ENCODE measurements at regions not wholly inside any gene's neighbourhood (a gene's known extent, or its start where the extent isn't known, plus 50 kb on each side); places are given as distances from the start of the nearest gene placed in this dataset.

DNA sequence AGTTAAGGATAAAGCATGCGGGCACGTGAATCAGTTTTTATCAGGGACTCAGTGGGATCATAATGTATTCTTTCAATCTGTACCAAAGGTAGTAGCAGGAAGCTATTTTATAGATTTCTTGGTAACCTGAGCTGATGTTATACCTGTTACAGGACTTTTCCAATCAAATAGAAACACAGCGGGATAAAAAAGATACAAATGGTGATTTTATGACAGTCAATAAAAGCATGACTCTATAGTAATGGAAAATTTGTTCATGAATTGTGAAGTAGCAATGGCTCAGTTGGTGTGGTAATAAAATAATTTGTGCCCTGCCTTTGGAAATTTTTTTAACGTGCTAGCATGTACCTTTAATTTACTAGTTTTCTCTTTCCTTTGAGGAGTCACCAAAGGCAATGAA is 300.7 kb upstream of the CELF2 start:
- Histone ChIP-seq H4K8ac (ENCODE audit: low read depth, low read length) (no peak overlapping the region), H3K27ac (ENCODE audit: low read depth, low read length) (no peak overlapping the region), H3K14ac (ENCODE audit: low read length) (no peak overlapping the region), H2BK120ac (ENCODE audit: insufficient read depth, low read length, poor library complexity) (no peak overlapping the region), H3K23ac (ENCODE audit: low read length) (no peak overlapping the region), H4K12ac (ENCODE audit: low read depth, low read length) (no peak overlapping the region), H3K9ac (ENCODE audit: low read length) (no peak overlapping the region), H3K4me3 (ENCODE audit: low read depth, low read length) (no peak overlapping the region), H3K4me1 (ENCODE audit: control insufficient read depth in 1 of 2, insufficient read depth in 2 of 2, low read length in 2 of 2) (no peaks in the 10 kb centered on the region), H3K36me3 (ENCODE audit: control insufficient read depth in 1 of 2, insufficient read depth in 2 of 2, low read length in 2 of 2) (no peaks in the 10 kb centered on the region), H3K79me1 (ENCODE audit: low read length) (no peaks in the 10 kb centered on the region), H3K18ac (ENCODE audit: low read length) (no peak overlapping the region), H2AFZ (ENCODE audit: insufficient read depth, low read length, poor library complexity) (no peak overlapping the region), H2BK5ac (ENCODE audit: low read depth, low read length, poor library complexity) (no peak overlapping the region), H4K91ac (ENCODE audit: low read depth, low read length) (no peak overlapping the region), H3K27me3 (ENCODE audit: insufficient read depth, low read length) (no peaks in the 10 kb centered on the region), H2BK12ac (ENCODE audit: low read length) (no peak overlapping the region), H3K4ac (ENCODE audit: low read depth, low read length) (no peak overlapping the region), H3K79me2 (ENCODE audit: control insufficient read depth, insufficient read depth, low read length, poor library complexity) (no peaks in the 10 kb centered on the region), H2AK5ac (ENCODE audit: low read length) (no peak overlapping the region), H3K9me3 (ENCODE audit: insufficient read depth, low read depth, low read length) (no peaks in the 10 kb centered on the region), H3K4me2 (ENCODE audit: low read length) (no peak overlapping the region)
- WGBS (ENCODE audit: extremely low coverage, insufficient coverage, insufficient read length): no CpG with 5 or more reads among the region's 4 CpGs
- DNase-seq: no peak

DNA sequence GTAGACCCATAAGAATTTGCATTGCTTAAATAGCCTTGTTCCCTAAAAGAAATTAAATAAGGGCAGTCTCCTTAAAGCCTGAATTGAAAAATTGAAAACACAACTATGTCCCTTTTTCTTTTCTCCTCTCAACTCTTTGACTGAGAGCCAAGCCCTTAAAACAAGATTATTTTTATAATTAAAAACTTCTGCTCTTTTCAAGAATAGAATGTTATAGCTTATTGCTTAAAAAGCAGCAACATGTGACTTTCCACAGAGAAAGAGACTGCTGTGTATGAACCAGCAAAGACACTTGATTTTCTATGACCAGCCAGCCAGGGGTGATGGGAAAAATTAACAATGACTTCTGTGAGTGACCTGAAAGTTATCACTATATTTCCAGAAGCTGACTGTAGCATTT is 295.2 kb upstream of the CELF2 start:
- Histone ChIP-seq H3K23ac (ENCODE audit: low read length) (no peak overlapping the region), H3K27me3 (ENCODE audit: insufficient read depth, low read length) (no peaks in the 10 kb centered on the region), H3K9me3 (ENCODE audit: insufficient read depth, low read depth, low read length) (no peaks in the 10 kb centered on the region)

DNA sequence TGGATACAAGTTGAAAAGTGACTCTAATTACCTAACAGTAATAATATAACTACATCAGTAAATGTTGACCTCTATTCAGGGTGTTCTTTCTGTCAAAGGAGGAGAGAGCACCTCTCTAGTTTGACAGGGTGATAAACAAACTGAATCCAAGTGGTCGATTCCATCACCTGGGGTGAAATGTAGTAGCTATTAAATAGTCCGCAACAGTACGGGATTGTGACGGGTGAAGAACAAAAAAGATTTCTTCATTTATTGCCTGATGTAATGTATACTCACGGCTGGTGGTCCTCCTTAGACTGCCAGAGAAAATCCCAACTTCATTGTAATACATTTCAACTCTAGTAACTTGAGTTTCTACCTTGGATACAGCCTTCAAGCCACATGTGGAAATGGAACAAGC is 292.5 kb upstream of the CELF2 start:
- H2BK120ac ChIP-seq (ENCODE audit: insufficient read depth, low read length, poor library complexity): no peak overlapping the region

More for the DNA sequence above, 295.2 kb upstream of the CELF2 start:
- Histone ChIP-seq H3K4me3 (ENCODE audit: low read depth, low read length) (no peak overlapping the region), H2AFZ (ENCODE audit: insufficient read depth, low read length, poor library complexity) (no peak overlapping the region), H4K8ac (ENCODE audit: low read depth, low read length) (no peak overlapping the region), H3K18ac (ENCODE audit: low read length) (no peak overlapping the region), H2AK5ac (ENCODE audit: low read length) (no peak overlapping the region), H3K27ac (ENCODE audit: low read depth, low read length) (no peak overlapping the region), H3K14ac (ENCODE audit: low read length) (no peak overlapping the region), H3K79me1 (ENCODE audit: low read length) (no peaks in the 10 kb centered on the region), H4K12ac (ENCODE audit: low read depth, low read length) (no peak overlapping the region), H3K4ac (ENCODE audit: low read depth, low read length) (no peak overlapping the region), H3K9ac (ENCODE audit: low read length) (no peak overlapping the region), H2BK5ac (ENCODE audit: low read depth, low read length, poor library complexity) (no peak overlapping the region), H3K4me1 (ENCODE audit: control insufficient read depth in 1 of 2, insufficient read depth in 2 of 2, low read length in 2 of 2) (no peaks in the 10 kb centered on the region), H4K91ac (ENCODE audit: low read depth, low read length) (no peak overlapping the region), H2BK120ac (ENCODE audit: insufficient read depth, low read length, poor library complexity) (no peak overlapping the region), H2BK12ac (ENCODE audit: low read length) (no peak overlapping the region), H3K36me3 (ENCODE audit: control insufficient read depth in 1 of 2, insufficient read depth in 2 of 2, low read length in 2 of 2) (no peaks in the 10 kb centered on the region), H3K4me2 (ENCODE audit: low read length) (no peak overlapping the region), H3K79me2 (ENCODE audit: control insufficient read depth, insufficient read depth, low read length, poor library complexity) (no peaks in the 10 kb centered on the region)
- DNase-seq: no peak

DNA sequence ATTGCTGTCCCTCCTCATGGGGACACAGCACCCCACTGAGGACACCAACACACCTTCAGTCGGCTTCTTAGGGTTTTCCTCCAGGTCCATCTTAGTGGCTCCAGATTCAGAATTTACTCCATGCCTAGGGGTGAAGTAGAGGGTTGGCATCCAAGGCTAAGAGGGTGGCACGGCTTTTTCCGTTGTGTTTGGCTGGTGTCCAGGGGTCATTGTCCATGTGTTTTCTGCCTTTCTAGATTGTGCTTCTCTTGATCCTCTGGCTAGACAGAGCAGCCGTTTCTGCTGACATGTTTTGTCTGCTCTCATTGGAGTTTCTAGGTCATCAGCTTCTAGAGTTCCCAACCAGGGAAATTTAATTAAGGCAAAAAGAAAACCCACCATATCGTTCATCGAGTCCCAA is 291.6 kb upstream of the CELF2 start:
- H3K4ac ChIP-seq (ENCODE audit: low read depth, low read length): no peak overlapping the region
- no peak overlapping the region for H4K91ac ChIP-seq (ENCODE audit: low read depth, low read length)
- H3K9ac ChIP-seq (ENCODE audit: low read length): no peak overlapping the region
- H3K9me3 ChIP-seq (ENCODE audit: insufficient read depth, low read depth, low read length): no peaks in the 10 kb centered on the region
- H2BK12ac ChIP-seq (ENCODE audit: low read length): no peak overlapping the region
- no peak overlapping the region for H4K12ac ChIP-seq (ENCODE audit: low read depth, low read length)
- H2AK5ac ChIP-seq (ENCODE audit: low read length): no peak overlapping the region
- WGBS (ENCODE audit: extremely low coverage, insufficient coverage, insufficient read length): no CpG with 5 or more reads among the region's 6 CpGs
- no peaks in the 10 kb centered on the region for H3K36me3 ChIP-seq (ENCODE audit: control insufficient read depth in 1 of 2, insufficient read depth in 2 of 2, low read length in 2 of 2)
- no peak overlapping the region for H3K4me2 ChIP-seq (ENCODE audit: low read length)
- H3K14ac ChIP-seq (ENCODE audit: low read length): no peak overlapping the region
- no peak overlapping the region for H3K23ac ChIP-seq (ENCODE audit: low read length)
- no peaks in the 10 kb centered on the region for H3K79me2 ChIP-seq (ENCODE audit: control insufficient read depth, insufficient read depth, low read length, poor library complexity)
- no peak overlapping the region for H2BK5ac ChIP-seq (ENCODE audit: low read depth, low read length, poor library complexity)
- H3K27me3 ChIP-seq (ENCODE audit: insufficient read depth, low read length): no peaks in the 10 kb centered on the region
- H3K79me1 ChIP-seq (ENCODE audit: low read length): no peaks in the 10 kb centered on the region
- no peak overlapping the region for H3K27ac ChIP-seq (ENCODE audit: low read depth, low read length)
- H4K8ac ChIP-seq (ENCODE audit: low read depth, low read length): no peak overlapping the region
- DNase-seq: no peak
- no peak overlapping the region for H3K18ac ChIP-seq (ENCODE audit: low read length)
- no peak overlapping the region for H3K4me3 ChIP-seq (ENCODE audit: low read depth, low read length)
- no peaks in the 10 kb centered on the region for H3K4me1 ChIP-seq (ENCODE audit: control insufficient read depth in 1 of 2, insufficient read depth in 2 of 2, low read length in 2 of 2)
- H2AFZ ChIP-seq (ENCODE audit: insufficient read depth, low read length, poor library complexity): no peak overlapping the region
- H2BK120ac ChIP-seq (ENCODE audit: insufficient read depth, low read length, poor library complexity): no peak overlapping the region

More for the DNA sequence above, 292.5 kb upstream of the CELF2 start:
- Histone ChIP-seq H3K79me2 (ENCODE audit: control insufficient read depth, insufficient read depth, low read length, poor library complexity) (no peaks in the 10 kb centered on the region), H3K36me3 (ENCODE audit: control insufficient read depth in 1 of 2, insufficient read depth in 2 of 2, low read length in 2 of 2) (no peaks in the 10 kb centered on the region), H3K27ac (ENCODE audit: low read depth, low read length) (no peak overlapping the region), H3K4ac (ENCODE audit: low read depth, low read length) (no peak overlapping the region), H2BK5ac (ENCODE audit: low read depth, low read length, poor library complexity) (no peak overlapping the region), H3K4me2 (ENCODE audit: low read length) (no peak overlapping the region), H3K4me1 (ENCODE audit: control insufficient read depth in 1 of 2, insufficient read depth in 2 of 2, low read length in 2 of 2) (no peaks in the 10 kb centered on the region), H3K14ac (ENCODE audit: low read length) (no peak overlapping the region), H4K12ac (ENCODE audit: low read depth, low read length) (no peak overlapping the region), H4K8ac (ENCODE audit: low read depth, low read length) (no peak overlapping the region), H3K27me3 (ENCODE audit: insufficient read depth, low read length) (no peaks in the 10 kb centered on the region), H2AK5ac (ENCODE audit: low read length) (no peak overlapping the region), H3K9ac (ENCODE audit: low read length) (no peak overlapping the region), H2AFZ (ENCODE audit: insufficient read depth, low read length, poor library complexity) (no peak overlapping the region), H2BK12ac (ENCODE audit: low read length) (no peak overlapping the region), H3K9me3 (ENCODE audit: insufficient read depth, low read depth, low read length) (no peaks in the 10 kb centered on the region), H3K23ac (ENCODE audit: low read length) (no peak overlapping the region), H3K4me3 (ENCODE audit: low read depth, low read length) (no peak overlapping the region), H4K91ac (ENCODE audit: low read depth, low read length) (no peak overlapping the region), H3K79me1 (ENCODE audit: low read length) (no peaks in the 10 kb centered on the region), H3K18ac (ENCODE audit: low read length) (no peak overlapping the region)
- no CpG with 5 or more reads among the region's 5 CpGs for WGBS (ENCODE audit: extremely low coverage, insufficient coverage, insufficient read length)
- no peak for DNase-seq
